ENCODE measurements at regions not wholly inside any gene's neighbourhood (a gene's known extent, or its start where the extent isn't known, plus 50 kb on each side); places are given as distances from the start of the nearest gene placed in this dataset.

DNA sequence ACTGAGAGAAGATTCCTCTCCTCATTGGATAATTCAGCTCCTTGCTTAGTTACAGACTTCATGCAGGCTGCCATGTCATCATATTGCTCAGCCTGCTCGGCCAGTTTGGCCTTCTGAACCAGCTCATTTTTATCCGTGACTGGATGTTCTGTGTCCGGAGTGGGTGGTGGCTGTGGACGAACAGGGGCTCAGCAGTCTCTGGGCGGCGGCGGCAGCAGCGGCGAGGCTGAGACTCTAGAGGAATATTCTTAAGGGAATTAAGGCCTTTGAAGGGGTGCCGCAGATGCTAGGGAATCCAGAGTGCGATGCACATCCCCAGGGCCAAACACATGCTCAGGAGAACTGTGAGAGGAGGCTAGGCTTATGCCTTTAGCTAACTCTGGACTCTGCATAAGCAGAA lies 97.9 kb upstream of the GYPC start:
- no peak overlapping the region for H3K4me3 Mint-ChIP-seq
- no peak overlapping the region for H3K27ac Mint-ChIP-seq
- no peaks in the 10 kb centered on the region for H3K4me1 Mint-ChIP-seq (ENCODE audit: low read depth)

DNA sequence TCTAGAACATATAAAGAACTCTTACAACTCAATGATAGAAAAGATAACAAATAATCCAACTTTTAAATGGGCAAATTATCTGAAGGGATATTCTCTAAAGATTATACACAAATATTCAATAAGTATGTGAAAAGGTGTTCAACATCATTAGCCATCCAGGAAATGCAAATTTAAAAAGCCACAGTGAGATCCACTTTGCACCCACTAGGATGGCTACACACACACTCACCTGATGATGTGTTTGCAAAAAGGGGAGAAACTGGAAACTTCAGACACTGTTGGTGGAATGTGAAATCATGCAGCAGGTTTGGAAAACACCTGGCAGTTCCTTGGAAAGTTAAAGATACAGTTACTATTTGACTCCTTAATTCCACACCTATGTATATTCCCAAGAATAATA lies 87.2 kb upstream of the GYPC start:
- Mint-ChIP-seq H3K4me3 (no peak overlapping the region), H3K27me3 (no peaks in the 10 kb centered on the region), H3K9me3 (ENCODE audit: low read depth) (no peaks in the 10 kb centered on the region)

More for the DNA sequence above, 97.9 kb upstream of the GYPC start:
- Mint-ChIP-seq H3K9me3 (ENCODE audit: low read depth) (peaks cover 4% of the 10 kb centered on the region), H3K36me3 (no peaks in the 10 kb centered on the region), H3K27me3 (no peaks in the 10 kb centered on the region)

GRCh38 chr2:126571403-126571802 lies 84.6 kb upstream of the GYPC start:
- Mint-ChIP-seq H3K4me3 (no peak overlapping the region), H3K27me3 (no peaks in the 10 kb centered on the region), H3K27ac (no peak overlapping the region), H3K9me3 (ENCODE audit: low read depth) (no peaks in the 10 kb centered on the region), H3K36me3 (no peaks in the 10 kb centered on the region), H3K4me1 (ENCODE audit: low read depth) (no peaks in the 10 kb centered on the region)

More for the DNA sequence above, 87.2 kb upstream of the GYPC start:
- Mint-ChIP-seq H3K27ac (no peak overlapping the region), H3K4me1 (ENCODE audit: low read depth) (no peaks in the 10 kb centered on the region), H3K36me3 (no peaks in the 10 kb centered on the region)

GRCh38 chr2:126575631-126576030 lies 80.3 kb upstream of the GYPC start:
- no peaks in the 10 kb centered on the region for H3K36me3 Mint-ChIP-seq

DNA sequence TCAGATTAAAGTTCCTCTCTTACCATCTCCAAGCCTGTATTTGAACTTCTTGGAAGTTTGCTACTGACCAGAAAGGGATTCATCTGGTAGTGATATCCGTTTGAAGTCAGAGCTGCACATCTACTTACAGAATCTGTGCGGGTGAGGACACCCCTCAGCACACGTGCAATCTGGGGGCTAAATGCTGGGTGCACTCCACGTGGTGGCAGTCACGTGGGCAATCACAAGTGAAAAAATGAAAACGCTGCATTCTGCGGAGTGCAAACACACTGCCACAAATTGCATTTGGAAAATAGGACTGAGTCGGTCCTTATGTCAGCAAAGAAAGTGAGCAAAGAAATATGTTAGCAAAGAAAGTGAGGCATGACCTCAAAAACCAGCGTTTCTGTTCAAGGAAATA lies 76.1 kb upstream of the GYPC start:
- Mint-ChIP-seq H3K27me3 (no peaks in the 10 kb centered on the region), H3K4me1 (ENCODE audit: low read depth) (no peaks in the 10 kb centered on the region), H3K27ac (no peak overlapping the region), H3K4me3 (no peak overlapping the region), H3K9me3 (ENCODE audit: low read depth) (no peaks in the 10 kb centered on the region), H3K36me3 (peaks cover 2% of the 10 kb centered on the region)

More at GRCh38 chr2:126575631-126576030, 80.3 kb upstream of the GYPC start:
- H3K4me3 Mint-ChIP-seq = no peak overlapping the region
- no peaks in the 10 kb centered on the region for H3K4me1 Mint-ChIP-seq (ENCODE audit: low read depth)
- no peaks in the 10 kb centered on the region for H3K9me3 Mint-ChIP-seq (ENCODE audit: low read depth)
- H3K27ac Mint-ChIP-seq = no peak overlapping the region
- H3K27me3 Mint-ChIP-seq = no peaks in the 10 kb centered on the region

DNA sequence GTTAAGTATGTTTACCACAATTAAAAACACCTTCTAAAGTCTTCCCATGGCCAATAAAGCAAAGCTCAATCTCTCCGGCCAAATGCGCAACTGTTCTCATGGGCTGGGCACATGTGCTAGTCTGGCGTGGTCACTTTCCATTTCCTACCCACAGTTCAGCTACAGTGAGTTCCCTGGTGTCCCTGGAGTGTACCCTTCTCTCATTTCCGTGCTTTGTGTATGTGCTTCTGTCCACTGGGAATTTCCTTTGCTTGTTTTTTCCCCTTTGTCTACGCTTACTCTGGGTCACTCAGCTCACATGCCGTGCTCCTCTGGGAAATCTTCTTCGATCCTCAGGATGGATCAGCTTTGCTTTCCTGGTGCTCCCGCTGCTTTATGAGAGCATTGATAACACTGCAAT lies 69.6 kb upstream of the GYPC start:
- Mint-ChIP-seq H3K27me3 (peaks cover 2% of the 10 kb centered on the region), H3K36me3 (peaks cover 2% of the 10 kb centered on the region), H3K4me3 (no peak overlapping the region), H3K4me1 (ENCODE audit: low read depth) (no peaks in the 10 kb centered on the region), H3K9me3 (ENCODE audit: low read depth) (no peaks in the 10 kb centered on the region), H3K27ac (no peak overlapping the region)

- Mint-ChIP-seq H3K27ac (no peak overlapping the region), H3K4me3 (no peak overlapping the region), H3K36me3 (peaks cover 26% of the 10 kb centered on the region), H3K4me1 (ENCODE audit: low read depth) (no peaks in the 10 kb centered on the region), H3K9me3 (ENCODE audit: low read depth) (peaks cover 26% of the 10 kb centered on the region), H3K27me3 (peaks cover 1% of the 10 kb centered on the region)
Observed at GRCh38 chr2:126599062-126599461, 56.9 kb upstream of the GYPC start.

DNA sequence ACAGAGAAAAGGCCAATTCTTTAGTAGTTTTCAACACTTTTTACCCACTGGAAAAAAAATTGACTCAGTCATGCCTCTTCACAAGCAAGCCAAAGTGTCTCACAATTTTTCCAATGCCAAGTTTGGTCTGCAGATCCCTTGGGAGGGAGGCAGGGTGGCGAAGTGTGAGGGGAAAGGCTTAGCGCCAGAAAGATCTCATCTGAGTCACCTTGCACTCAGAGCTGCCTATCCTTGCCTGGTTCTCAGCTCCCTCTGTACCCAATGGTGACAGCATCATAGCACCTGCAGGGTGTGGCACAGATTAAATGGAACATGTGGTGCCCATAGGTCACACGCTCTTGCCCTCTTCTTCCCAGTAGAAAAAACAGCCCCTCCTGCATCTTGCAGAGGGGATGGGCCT lies 55.2 kb upstream of the GYPC start:
- no peak overlapping the region for H3K27ac Mint-ChIP-seq

GRCh38 chr2:126602334-126602733 lies 53.6 kb upstream of the GYPC start:
- H3K9me3 Mint-ChIP-seq (ENCODE audit: low read depth) = peaks cover 36% of the 10 kb centered on the region
- H3K4me3 Mint-ChIP-seq = no peak overlapping the region
- peaks cover 39% of the 10 kb centered on the region for H3K36me3 Mint-ChIP-seq

More for the DNA sequence above, 55.2 kb upstream of the GYPC start:
- H3K4me1 Mint-ChIP-seq (ENCODE audit: low read depth) = no peaks in the 10 kb centered on the region
- H3K27me3 Mint-ChIP-seq = peaks cover 1% of the 10 kb centered on the region
- no peak overlapping the region for H3K4me3 Mint-ChIP-seq
- H3K9me3 Mint-ChIP-seq (ENCODE audit: low read depth) = peaks cover 36% of the 10 kb centered on the region
- H3K36me3 Mint-ChIP-seq = peaks cover 37% of the 10 kb centered on the region

More at GRCh38 chr2:126602334-126602733, 53.6 kb upstream of the GYPC start:
- Mint-ChIP-seq H3K27me3 (peaks cover 1% of the 10 kb centered on the region), H3K27ac (no peak overlapping the region), H3K4me1 (ENCODE audit: low read depth) (no peaks in the 10 kb centered on the region)
